Heart right ventricle (tissue), 16 donors: ENCODE measurements at regions not wholly inside any gene's neighbourhood (a gene's known extent, or its start where the extent isn't known, plus 50 kb on each side); places are given as distances from the start of the nearest gene placed in this dataset.

Source experiments
- ATAC-seq, 8 donors: fragments of 200-7000 bp; cut with Tn5 transposase; one replicate each; pipeline ENCODE4 v1.9.1; 2020; ENCODE audit warnings: mild to moderate bottlenecking in 8 of 8, moderate library complexity in 8 of 8, moderate number of reproducible peaks in 1 of 8
- DNase-seq, 2 donors: peaks; one replicate each; pipeline ENCODE4 v3.0.0-alpha.2; 2020
- H3K27ac ChIP-seq, 10 donors: fragments of 200-600 bp; sonication (generic) in 2 of 10; one replicate each; pipeline versions ENCODE4 v1.5.0 to v1.8.0; 2020 to 2022; ENCODE audit warnings: mild to moderate bottlenecking in 3 of 10
- H3K27me3 ChIP-seq, 7 donors: fragments of 200-600 bp; one replicate each; pipeline ENCODE4 v1.8.0; 2021 to 2022; ENCODE audit warnings: mild to moderate bottlenecking in 2 of 7
- H3K36me3 ChIP-seq, 9 donors: fragments of 200-600 bp; sonication (generic) in 1 of 9; one replicate each; pipeline versions ENCODE4 v1.5.0 to v1.8.0; 2020 to 2022; ENCODE audit warnings: mild to moderate bottlenecking in 2 of 9
- H3K4me1 ChIP-seq, 9 donors: fragments of 200-600 bp; sonication (generic) in 1 of 9; one replicate each; pipeline versions ENCODE4 v1.5.0 to v1.8.0; 2020 to 2022; ENCODE audit warnings: mild to moderate bottlenecking in 4 of 9
- H3K4me3 ChIP-seq, 10 donors: fragments of 200-600 bp; sonication (generic) in 2 of 10; one replicate each; pipeline versions ENCODE4 v1.5.0 to v1.8.0; 2020 to 2022; ENCODE audit warnings: mild to moderate bottlenecking in 7 of 10, moderate library complexity in 2 of 10
- H3K9me3 ChIP-seq, 11 donors: fragments of 200-600 bp in 10 of 11; sonication (generic) in 2 of 11; one replicate each; pipeline versions ENCODE4 v1.5.0 to v1.8.0; 2013 to 2022; ENCODE audit warnings: mild to moderate bottlenecking in 2 of 11, control low read depth in 1 of 11, moderate library complexity in 1 of 11
- CTCF ChIP-seq, 9 donors: fragments of 200-600 bp; sonication (generic) in 2 of 9; IDR thresholded peaks; one replicate each; pipeline versions ENCODE4 v1.5.0 to v1.8.0; 2021 to 2022; ENCODE audit warnings: antibody characterized with exemption in 9 of 9, mild to moderate bottlenecking in 5 of 9, moderate library complexity in 1 of 9
- WGBS, 2 donors: extraction: QIAGEN DNeasy Blood & Tissue Kit; methylation state at CpG; one replicate each; pipeline ENCODE4 v1.1.7; 2013; ENCODE audit warnings: inconsistent platforms in 1 of 2; 5-methylcytosine and 5-hydroxymethylcytosine counted together
- intact Hi-C, 10 donors: fragments of 100-400 bp; cut with DNase I; formaldehyde crosslinking; loops; one replicate each; pipeline versions ENCODE4 v1.11.1 to v1.14.2; 2022
- donor health status: Arrhythmogenic right ventricular cardiomyopathy.
- donor health status: ischemic (EF 13 %, LVEDD 7.1; RV severe dilation, severe dysfunction).
- donor health status: healthy with polysubstance abuse.
- donor health status: DM: no; HTN: yes; CAD: no.
- donor health status: DM: no; HTN: no; CAD: no.
- donor health status: ischemic (EF 25% LVEDD 6.9; RV normal size, moderate dysfunction).
- donor health status: ischemic (EF 25% LVEDD 5.7; RV mildly dilated, moderate dysfunction).
- donor health status: healthy.
- donor health status: DM: yes; HTN: yes; CAD: no.
- donor health status: Ischemic cardiomyopathy.
- donor health status: ischemic (EF 35%, LVEDD 5.7; RV mildly dilated, moderate dysfunction).
- donor health status: nonischemic (EF 11% LVEDD 7.7; RV severe dilation, severe dysfunction).
- donor health status: DM: yes; HTN: yes; CAD: no.
- donor health status: PGD.
- donor health status: ischemic (EF 29% LVEDD 5.4; RV normal size, mild dysfunction).
- donor health status: nonischemic (EF 23%, LVEDD 6.1; RV moderate dilation, normal function).

- no peaks in the 10 kb centered on the region for H3K27me3 ChIP-seq
- no peak overlapping the region for H3K27ac ChIP-seq
- H3K36me3 ChIP-seq: no peaks in the 10 kb centered on the region
- 91 to 95% methylated on average over 5 of the region's 5 CpGs for WGBS, 2 donors
- no peak overlapping the region for H3K4me3 ChIP-seq
- intact Hi-C loops: loop anchor here (2.0 to 10.0 kb wide), 8 partner anchors 129 to 1233 kb away; no protein-coding TSS in a partner anchor
- ATAC-seq (peak in 7 of 8 donors; percentile 64 to 85 (median 75)), DNase-seq (peak in 1 of 2 donors; percentile 28)
- peak in 8 of 9 donors; percentile 23 to 69 (median 56) for TF ChIP-seq CTCF (IDR thresholded peaks at IDR 0.05)
- peaks cover 0 to 13% (median 0%) of the 10 kb centered on the region in 9 donors for H3K4me1 ChIP-seq
- no peaks in the 10 kb centered on the region for H3K9me3 ChIP-seq
Measured at GRCh38 chr13:33931397-33932311, 113.7 kb downstream of the RFC3 start.

- 67 to 76% methylated on average over 3 of the region's 3 CpGs for WGBS, 2 donors
- Histone ChIP-seq H3K4me3 (no peak overlapping the region), H3K4me1 (peaks cover 0 to 20% (median 0%) of the 10 kb centered on the region in 9 donors), H3K36me3 (no peaks in the 10 kb centered on the region), H3K27ac (no peak overlapping the region), H3K27me3 (no peaks in the 10 kb centered on the region), H3K9me3 (no peaks in the 10 kb centered on the region)
- no peak for ATAC-seq
- intact Hi-C loops: loop anchor here (5.0 to 10.0 kb wide), 6 partner anchors 131 to 1229 kb away; no protein-coding TSS in a partner anchor
- no peak for TF ChIP-seq CTCF (IDR thresholded peaks at IDR 0.05)
- no peak for DNase-seq
Measured at GRCh38 chr13:33932769-33933406, 114.9 kb downstream of the RFC3 start.

GRCh38 chr13:33933810-33934209 lies 115.9 kb downstream of the RFC3 start:
- H3K27ac ChIP-seq: no peak overlapping the region
- H3K9me3 ChIP-seq: no peaks in the 10 kb centered on the region
- no peak for TF ChIP-seq CTCF (IDR thresholded peaks at IDR 0.05)
- no peak for DNase-seq
- WGBS, 2 donors: 86 to 99% methylated on average over 3 of the region's 3 CpGs
- H3K4me1 ChIP-seq: peaks cover 0 to 21% (median 0%) of the 10 kb centered on the region in 9 donors
- intact Hi-C loops: loop anchor here (2.0 to 10.0 kb wide), 7 partner anchors 132 to 1228 kb away; no protein-coding TSS in a partner anchor
- H3K4me3 ChIP-seq: no peak overlapping the region
- H3K36me3 ChIP-seq: no peaks in the 10 kb centered on the region
- ATAC-seq: no peak
- H3K27me3 ChIP-seq: no peaks in the 10 kb centered on the region

GRCh38 chr13:33934343-33934742 lies 116.4 kb downstream of the RFC3 start:
- Histone ChIP-seq H3K36me3 (no peaks in the 10 kb centered on the region), H3K4me3 (no peak overlapping the region), H3K4me1 (peaks cover 0 to 21% (median 0%) of the 10 kb centered on the region in 9 donors), H3K27me3 (no peaks in the 10 kb centered on the region), H3K27ac (no peak overlapping the region), H3K9me3 (no peaks in the 10 kb centered on the region)
- DNase-seq (no peak), ATAC-seq (no peak)
- no peak for TF ChIP-seq CTCF (IDR thresholded peaks at IDR 0.05)
- WGBS, 2 donors: 66 to 67% methylated on average over 2 of the region's 2 CpGs
- intact Hi-C loops: loop anchor here (2.0 to 10.0 kb wide), 7 partner anchors 132 to 1228 kb away; no protein-coding TSS in a partner anchor
